Fibroblast of skin of back (primary cell): ENCODE measurements at regions not wholly inside any gene's neighbourhood (a gene's known extent, or its start where the extent isn't known, plus 50 kb on each side); places are given as distances from the start of the nearest gene placed in this dataset.
"Not testable (repeated sequence)": the region's sequence is repeated elsewhere in the genome, so short reads cannot be mapped to it uniquely, and the experiment has no call there.

ENCODE experiments used
- DNase-seq: peaks from one replicate; pipeline ENCODE4 v3.0.0-alpha.2; 2013

- DNase-seq, result not testable (repeated sequence)
Measured at GRCh38 chr4:38483628-38484027, 180.4 kb upstream of the KLF3 start.

GRCh38 chr4:38489011-38489861 is 174.8 kb upstream of the KLF3 start:
- DNase-seq, result peak; percentile 53

- DNase-seq, result peak; percentile 52
Measured at GRCh38 chr4:38489924-38490639, 173.9 kb upstream of the KLF3 start.

GRCh38 chr4:38490753-38491446 is 173.1 kb upstream of the KLF3 start:
- no peak for DNase-seq

- DNase-seq, result no peak
Measured at GRCh38 chr4:38491854-38492478, 172.0 kb upstream of the KLF3 start.

- DNase-seq, result no peak
Measured at GRCh38 chr4:38493066-38493465, 170.9 kb upstream of the KLF3 start.

GRCh38 chr4:38495446-38495845 is 168.6 kb upstream of the KLF3 start:
- no peak for DNase-seq

- no peak for DNase-seq
Measured at GRCh38 chr4:38497121-38497520, 166.9 kb upstream of the KLF3 start.

GRCh38 chr4:38499101-38499500 is 164.9 kb upstream of the KLF3 start:
- peak; percentile 40 for DNase-seq

GRCh38 chr4:38500433-38500832 is 163.6 kb upstream of the KLF3 start:
- peak; percentile 27 for DNase-seq

- DNase-seq, result no peak
Measured at GRCh38 chr4:38501698-38502097, 162.3 kb upstream of the KLF3 start.

GRCh38 chr4:38503689-38504395 is 160.2 kb upstream of the KLF3 start:
- no peak for DNase-seq

GRCh38 chr4:38504396-38504715 is 159.6 kb upstream of the KLF3 start:
- DNase-seq, result no peak

GRCh38 chr4:38509551-38509950 is 154.4 kb upstream of the KLF3 start:
- no peak for DNase-seq

GRCh38 chr4:38510201-38510600 is 153.8 kb upstream of the KLF3 start:
- DNase-seq, result no peak

GRCh38 chr4:38511702-38512101 is 152.3 kb upstream of the KLF3 start:
- DNase-seq, result no peak

- DNase-seq, result no peak
Measured at GRCh38 chr4:38512840-38513239, 151.2 kb upstream of the KLF3 start.

- no peak for DNase-seq
Measured at GRCh38 chr4:38514465-38515146, 149.4 kb upstream of the KLF3 start.

- DNase-seq, result no peak
Measured at GRCh38 chr4:38516190-38516589, 147.8 kb upstream of the KLF3 start.

- no peak for DNase-seq
Measured at GRCh38 chr4:38519666-38520065, 144.3 kb upstream of the KLF3 start.

GRCh38 chr4:38523054-38523453 is 140.9 kb upstream of the KLF3 start:
- no peak for DNase-seq
